ENCODE measurements at regions not wholly inside any gene's neighbourhood (a gene's known extent, or its start where the extent isn't known, plus 50 kb on each side); places are given as distances from the start of the nearest gene placed in this dataset.

- Histone ChIP-seq H2BK5ac (ENCODE audit: low read depth, low read length, poor library complexity, severe bottlenecking) (no peak overlapping the region), H4K8ac (ENCODE audit: low read depth in 2 of 2, low read length in 2 of 2) (no peak overlapping the region), H3K23ac (ENCODE audit: low read depth, low read length) (no peak overlapping the region), H2BK20ac (ENCODE audit: low read depth, low read length) (no peak overlapping the region), H3K79me1 (ENCODE audit: low read depth in 1 of 2, low read length in 2 of 2) (no peaks in the 10 kb centered on the region), H2AK9ac (replicated peaks; ENCODE audit: low read depth, low read length, poor library complexity) (no peak overlapping the region), H3K9ac (ENCODE audit: low read depth, low read length) (no peak overlapping the region), H3K9me3 (ENCODE audit: control insufficient read depth, insufficient read depth, low read length) (peaks cover 2% of the 10 kb centered on the region), H3K18ac (ENCODE audit: low read depth, low read length) (no peak overlapping the region), H2BK120ac (ENCODE audit: low read depth, low read length) (no peak overlapping the region), H3K14ac (replicated peaks; ENCODE audit: low read depth, low read length) (no peak overlapping the region), H4K5ac (ENCODE audit: low read depth, low read length) (no peak overlapping the region), H2AK5ac (ENCODE audit: low read depth, low read length) (no peak overlapping the region), H3K36me3 (ENCODE audit: control insufficient read depth, insufficient read depth, low read length) (no peaks in the 10 kb centered on the region), H3K56ac (ENCODE audit: extremely low read depth, insufficient read depth, low read length) (no peak overlapping the region), H3K27ac (ENCODE audit: insufficient read depth, low read length) (no peak overlapping the region), H3K4me1 (ENCODE audit: control insufficient read depth, insufficient read depth, low read length) (no peaks in the 10 kb centered on the region), H3K27me3 (ENCODE audit: control insufficient read depth, insufficient read depth, low read length) (no peaks in the 10 kb centered on the region), H2AFZ (replicated peaks; ENCODE audit: low read length, poor library complexity) (no peak overlapping the region), H3K4ac (ENCODE audit: low read depth, low read length) (no peak overlapping the region), H4K91ac (ENCODE audit: insufficient read depth, low read depth, low read length) (no peak overlapping the region), H2BK15ac (ENCODE audit: low read depth, low read length) (no peak overlapping the region), H3K4me2 (ENCODE audit: low read depth, low read length) (no peak overlapping the region), H3K9me1 (ENCODE audit: insufficient read depth, low read length) (no peaks in the 10 kb centered on the region), H3K4me3 (ENCODE audit: insufficient read depth, low read depth, low read length) (no peak overlapping the region), H4K20me1 (ENCODE audit: insufficient read depth, low read length) (no peaks in the 10 kb centered on the region)
- in situ Hi-C loops (cut with MboI; ENCODE audit: low sequenced_read_pairs) (no loop called here), dilution Hi-C loops (cut with HindIII; ENCODE audit: low sequenced_read_pairs, unreplicated experiment) (no loop called here), intact Hi-C loops (cut with micrococcal nuclease) (no loop called here)
- no peak for ATAC-seq (ENCODE audit: low read depth)
- ChIA-PET POLR2A (ENCODE audit: unreplicated experiment) (no interaction called here), CTCF (no interaction called here)
- WGBS, 2 experiments (ENCODE audit: extremely low coverage in 2 of 2, insufficient read length in 1 of 2) = no CpG with 5 or more reads among the region's 3 CpGs
- DNase-seq = no peak
- BruUV-seq (replicated peaks) = no TSS peak
- TF ChIP-seq USF2 (IDR thresholded peaks at IDR 0.05; ENCODE audit: low read depth, low read length) = no peak
- TF ChIP-seq ELK1 (IDR thresholded peaks at IDR 0.05; ENCODE audit: borderline replicate concordance, low read depth, low read length) = no peak
- TF ChIP-seq BHLHE40 (IDR thresholded peaks at IDR 0.05; ENCODE audit: low read depth, low read length) = no peak
- TF ChIP-seq FOS (IDR thresholded peaks at IDR 0.05; ENCODE audit: low read depth, low read length) = no peak
- TF ChIP-seq MXI1 (IDR thresholded peaks at IDR 0.05; ENCODE audit: borderline replicate concordance, low read depth, low read length) = no peak
- TF ChIP-seq NFE2L2 (IDR thresholded peaks at IDR 0.05; ENCODE audit: low read depth, low read length) = no peak
- no peak for TF ChIP-seq CEBPB (IDR thresholded peaks at IDR 0.05; ENCODE audit: low read depth, low read length)
- no peak for TF ChIP-seq POLR2A (IDR thresholded peaks at IDR 0.05; ENCODE audit: low read depth, low read length)
- no peak for TF ChIP-seq SMC3 (IDR thresholded peaks at IDR 0.05; ENCODE audit: low read depth, low read length)
- TF ChIP-seq RFX5 (IDR thresholded peaks at IDR 0.05; ENCODE audit: low read depth, low read length) = no peak
- TF ChIP-seq RCOR1 (IDR thresholded peaks at IDR 0.05; ENCODE audit: insufficient replicate concordance, low read length) = no peak
- no peak for TF ChIP-seq RAD21 (IDR thresholded peaks at IDR 0.05; ENCODE audit: low read length)
- TF ChIP-seq, protein P1, sequence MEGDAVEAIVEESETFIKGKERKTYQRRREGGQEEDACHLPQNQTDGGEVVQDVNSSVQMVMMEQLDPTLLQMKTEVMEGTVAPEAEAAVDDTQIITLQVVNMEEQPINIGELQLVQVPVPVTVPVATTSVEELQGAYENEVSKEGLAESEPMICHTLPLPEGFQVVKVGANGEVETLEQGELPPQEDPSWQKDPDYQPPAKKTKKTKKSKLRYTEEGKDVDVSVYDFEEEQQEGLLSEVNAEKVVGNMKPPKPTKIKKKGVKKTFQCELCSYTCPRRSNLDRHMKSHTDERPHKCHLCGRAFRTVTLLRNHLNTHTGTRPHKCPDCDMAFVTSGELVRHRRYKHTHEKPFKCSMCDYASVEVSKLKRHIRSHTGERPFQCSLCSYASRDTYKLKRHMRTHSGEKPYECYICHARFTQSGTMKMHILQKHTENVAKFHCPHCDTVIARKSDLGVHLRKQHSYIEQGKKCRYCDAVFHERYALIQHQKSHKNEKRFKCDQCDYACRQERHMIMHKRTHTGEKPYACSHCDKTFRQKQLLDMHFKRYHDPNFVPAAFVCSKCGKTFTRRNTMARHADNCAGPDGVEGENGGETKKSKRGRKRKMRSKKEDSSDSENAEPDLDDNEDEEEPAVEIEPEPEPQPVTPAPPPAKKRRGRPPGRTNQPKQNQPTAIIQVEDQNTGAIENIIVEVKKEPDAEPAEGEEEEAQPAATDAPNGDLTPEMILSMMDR (conservative IDR thresholded peaks at IDR 0.05; ENCODE audit: low read depth, low read length) = no peak
- no peak for TF ChIP-seq CHD1 (IDR thresholded peaks at IDR 0.05; ENCODE audit: low read depth, low read length)
- no peak for TF ChIP-seq MAZ (IDR thresholded peaks at IDR 0.05; ENCODE audit: borderline replicate concordance, low read depth, low read length)
- no peak for TF ChIP-seq MAFK (IDR thresholded peaks at IDR 0.05; ENCODE audit: low read depth, low read length)
Observed at GRCh38 chr3:87461036-87461435, 184.7 kb upstream of the POU1F1 start.

All from IMR-90 (cell line).